AG04450 (cell line): ENCODE measurements at regions not wholly inside any gene's neighbourhood (a gene's known extent, or its start where the extent isn't known, plus 50 kb on each side); places are given as distances from the start of the nearest gene placed in this dataset.

Source experiments
- CTCF ChIA-PET: fragments of 300-600, 350-600 bp; formaldehyde crosslinking; extraction: SDS; loops from one replicate; lab custom pipeline; 2022; ENCODE audit warnings: antibody characterized with exemption, inconsistent platforms; lab: Charles Lee
- POLR2A ChIA-PET: fragments of 350-600 bp; formaldehyde crosslinking; extraction: SDS; loops from one replicate; lab custom pipeline; 2021; ENCODE audit warnings: antibody characterized with exemption, inconsistent platforms; lab: Yijun Ruan, JAX
- DNase-seq: peaks from one replicate; pipeline ENCODE4 v3.0.0-alpha.2; 2011; ENCODE audit warnings: low read depth, low spot score
- H3K27ac ChIP-seq: one replicate; pipeline ENCODE4 v1.5.1; 2012; ENCODE audit warnings: low read depth, low read length, control low read depth
- H3K27me3 ChIP-seq: one replicate; pipeline ENCODE4 v1.6.0; 2012; ENCODE audit warnings: low read length; ENCODE audit not compliant: control insufficient read depth, insufficient read depth
- H3K4me3 ChIP-seq: 2 replicates; pipeline ENCODE4 v1.5.1; 2011; ENCODE audit warnings: mild to moderate bottlenecking, low read depth, low read length, control low read depth
- H3K9me3 ChIP-seq: 2 replicates; pipeline ENCODE4 v1.5.1; 2012; ENCODE audit warnings: low read length; ENCODE audit not compliant: control insufficient read depth, insufficient read depth
- TF ChIP-seq, protein P1 (sequence below): IDR thresholded peaks from 2 replicates; pipeline ENCODE4 v1.5.1; 2011; ENCODE audit warnings: low read depth, low read length, control low read depth, inconsistent platforms

DNA sequence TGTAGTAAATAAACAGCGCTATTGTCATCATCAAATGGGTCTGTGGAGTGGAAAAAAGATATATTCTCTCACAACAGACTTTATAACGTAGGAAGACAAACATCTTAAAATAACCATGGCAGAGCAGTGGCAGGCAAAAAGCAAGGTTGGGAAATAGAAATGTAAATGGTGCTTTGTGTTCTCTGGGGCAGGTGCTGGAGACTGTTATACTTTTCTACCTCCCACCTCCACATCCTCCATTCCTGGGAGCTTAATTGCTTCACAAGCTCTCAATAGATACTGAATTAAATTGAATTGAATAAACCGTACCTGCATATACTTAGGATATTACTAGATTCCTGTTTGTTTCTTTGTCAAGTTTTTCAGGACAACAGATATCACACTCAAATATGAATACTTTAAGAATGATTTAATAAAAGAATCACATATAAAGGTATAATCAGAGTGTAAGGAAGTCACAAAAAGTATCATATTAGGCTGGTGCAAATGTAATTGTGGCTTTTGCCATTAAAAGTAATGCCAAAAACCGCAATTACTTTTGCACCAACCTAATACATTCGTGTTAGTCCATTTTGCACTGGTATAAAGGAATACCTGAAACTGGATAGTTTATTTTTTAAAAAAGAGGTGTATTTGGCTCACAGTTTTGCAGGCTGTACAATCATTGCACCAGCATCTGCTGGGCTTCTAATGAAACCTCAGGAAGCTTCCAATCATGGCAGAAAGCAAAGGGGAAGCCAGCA, 367.3 kb downstream of the GRIA2 start:
- Histone ChIP-seq H3K9me3 (no peaks in the 10 kb centered on the region), H3K27me3 (no peaks in the 10 kb centered on the region), H3K27ac (no peak overlapping the region), H3K4me3 (no peak overlapping the region)
- CTCF ChIA-PET = no interaction called here
- DNase-seq = no peak
- POLR2A ChIA-PET = no interaction called here
- TF ChIP-seq, protein P1, sequence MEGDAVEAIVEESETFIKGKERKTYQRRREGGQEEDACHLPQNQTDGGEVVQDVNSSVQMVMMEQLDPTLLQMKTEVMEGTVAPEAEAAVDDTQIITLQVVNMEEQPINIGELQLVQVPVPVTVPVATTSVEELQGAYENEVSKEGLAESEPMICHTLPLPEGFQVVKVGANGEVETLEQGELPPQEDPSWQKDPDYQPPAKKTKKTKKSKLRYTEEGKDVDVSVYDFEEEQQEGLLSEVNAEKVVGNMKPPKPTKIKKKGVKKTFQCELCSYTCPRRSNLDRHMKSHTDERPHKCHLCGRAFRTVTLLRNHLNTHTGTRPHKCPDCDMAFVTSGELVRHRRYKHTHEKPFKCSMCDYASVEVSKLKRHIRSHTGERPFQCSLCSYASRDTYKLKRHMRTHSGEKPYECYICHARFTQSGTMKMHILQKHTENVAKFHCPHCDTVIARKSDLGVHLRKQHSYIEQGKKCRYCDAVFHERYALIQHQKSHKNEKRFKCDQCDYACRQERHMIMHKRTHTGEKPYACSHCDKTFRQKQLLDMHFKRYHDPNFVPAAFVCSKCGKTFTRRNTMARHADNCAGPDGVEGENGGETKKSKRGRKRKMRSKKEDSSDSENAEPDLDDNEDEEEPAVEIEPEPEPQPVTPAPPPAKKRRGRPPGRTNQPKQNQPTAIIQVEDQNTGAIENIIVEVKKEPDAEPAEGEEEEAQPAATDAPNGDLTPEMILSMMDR = no peak

DNA sequence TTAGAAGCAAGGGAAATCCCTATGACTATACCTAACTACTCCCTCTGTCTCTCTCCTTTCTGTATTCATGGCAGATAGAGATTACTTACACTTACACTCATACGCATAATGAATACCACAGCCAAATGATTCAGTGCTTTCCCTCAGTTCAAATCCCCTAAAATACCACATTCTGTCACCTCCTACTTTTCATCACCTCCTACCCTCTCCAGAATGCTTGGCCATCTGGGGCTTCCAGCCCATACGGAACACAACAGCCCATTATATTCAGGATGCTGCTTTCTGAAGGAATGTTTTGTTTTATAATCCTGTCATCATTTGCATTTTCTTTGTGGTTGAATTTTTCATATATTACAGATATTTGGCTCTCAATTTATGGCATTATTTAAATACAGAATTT, 361.6 kb downstream of the GRIA2 start:
- Histone ChIP-seq H3K27me3 (no peaks in the 10 kb centered on the region), H3K27ac (no peak overlapping the region), H3K4me3 (no peak overlapping the region), H3K9me3 (no peaks in the 10 kb centered on the region)
- CTCF ChIA-PET = no interaction called here
- POLR2A ChIA-PET = no interaction called here
- TF ChIP-seq, protein P1 = no peak
- no peak for DNase-seq

DNA sequence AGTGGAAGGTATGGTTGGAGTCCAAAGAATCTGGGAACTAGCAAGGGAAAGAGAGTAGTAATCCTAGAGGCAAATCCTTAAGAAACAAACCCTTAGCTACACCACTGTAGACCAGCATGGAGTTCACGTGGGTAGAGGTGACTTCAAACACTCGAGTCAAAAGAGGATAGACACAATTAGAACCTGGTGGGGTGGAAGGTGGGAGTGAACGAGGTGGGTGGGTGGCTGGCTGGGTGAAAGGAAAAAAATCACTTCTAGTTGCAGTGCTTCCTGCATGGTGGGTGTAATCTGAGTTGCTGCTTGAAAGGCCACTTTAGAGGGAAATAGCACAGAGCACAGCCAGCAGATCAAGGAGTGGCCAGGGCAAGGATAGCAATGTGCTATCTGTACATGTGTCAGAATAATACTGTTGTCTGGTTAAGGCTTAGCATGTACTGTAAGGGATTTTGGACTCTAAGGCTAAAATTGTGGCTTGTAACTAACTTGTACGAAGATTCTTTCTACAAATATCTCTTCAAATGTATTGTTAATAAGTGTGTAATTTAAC, 356.2 kb downstream of the GRIA2 start:
- ChIA-PET POLR2A (no interaction called here), CTCF (no interaction called here)
- Histone ChIP-seq H3K27ac (no peak overlapping the region), H3K27me3 (no peaks in the 10 kb centered on the region), H3K4me3 (no peak overlapping the region), H3K9me3 (peaks cover 14% of the 10 kb centered on the region)
- no peak for DNase-seq
- TF ChIP-seq, protein P1 = no peak

DNA sequence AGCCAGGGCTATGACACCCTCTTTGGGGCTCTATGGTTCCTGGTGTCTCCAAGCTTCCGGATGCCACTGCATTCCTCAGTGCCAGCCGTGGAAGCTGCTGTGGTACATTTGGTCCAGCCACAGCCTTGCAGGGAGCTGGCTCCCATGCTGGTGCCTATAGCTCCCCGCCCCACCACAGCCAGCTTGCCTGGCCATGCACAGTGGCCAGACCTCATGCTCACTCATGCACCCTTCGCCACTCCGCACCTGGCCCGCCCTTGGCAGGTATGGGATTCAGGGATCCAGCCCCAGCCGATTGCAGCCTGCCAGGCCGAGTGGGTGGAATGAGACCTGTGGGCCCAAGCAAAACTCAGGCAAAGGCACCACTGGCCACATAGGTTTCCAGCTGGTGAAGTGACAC, 354.8 kb downstream of the GRIA2 start:
- H3K4me3 ChIP-seq = no peak overlapping the region
- POLR2A ChIA-PET = no interaction called here
- peaks cover 14% of the 10 kb centered on the region for H3K9me3 ChIP-seq
- DNase-seq = no peak
- H3K27ac ChIP-seq = no peak overlapping the region
- CTCF ChIA-PET = no interaction called here
- TF ChIP-seq, protein P1 = no peak
- no peaks in the 10 kb centered on the region for H3K27me3 ChIP-seq

DNA sequence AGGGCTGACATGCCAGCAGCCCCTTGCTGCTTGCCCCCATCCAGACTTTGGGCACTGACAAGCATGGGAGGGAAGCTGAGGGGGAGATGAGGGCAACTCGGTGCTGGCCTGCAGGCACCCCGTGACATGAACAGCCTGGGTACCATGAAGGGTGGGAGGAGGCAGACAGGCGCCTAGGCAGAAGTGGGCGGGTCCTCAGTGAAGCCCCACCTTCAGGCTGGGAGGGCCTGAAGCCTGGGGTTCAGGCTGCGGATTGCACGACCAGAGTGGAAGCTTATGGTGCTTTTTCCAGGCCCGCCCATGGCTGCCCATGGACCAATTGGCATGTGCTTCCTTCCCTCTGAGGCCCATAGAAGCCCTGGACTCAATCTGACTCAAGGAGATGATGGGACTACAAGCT, 354.1 kb downstream of the GRIA2 start:
- peaks cover 14% of the 10 kb centered on the region for H3K9me3 ChIP-seq
- ChIA-PET CTCF (no interaction called here), POLR2A (no interaction called here)
- DNase-seq = no peak
- TF ChIP-seq, protein P1 = no peak
- H3K4me3 ChIP-seq = no peak overlapping the region
- H3K27me3 ChIP-seq = no peaks in the 10 kb centered on the region
- H3K27ac ChIP-seq = no peak overlapping the region
